DND-41 (cell line): ENCODE measurements at regions not wholly inside any gene's neighbourhood (a gene's known extent, or its start where the extent isn't known, plus 50 kb on each side); places are given as distances from the start of the nearest gene placed in this dataset.
"Not testable (repeated sequence)": the region's sequence is repeated elsewhere in the genome, so short reads cannot be mapped to it uniquely, and the experiment has no call there.

Experiments used
- EZH2 ChIP-seq: IDR thresholded peaks from 3 replicates; pipeline ENCODE4 v1.6.1; 2012; ENCODE audit warnings: borderline replicate concordance, low read depth, mild to moderate bottlenecking, moderate library complexity, low read length, inconsistent platforms; ENCODE audit not compliant: severe bottlenecking
- TF ChIP-seq, protein P1 (sequence below): IDR thresholded peaks from 2 replicates; pipeline ENCODE4 v1.5.1; 2012; ENCODE audit warnings: borderline replicate concordance, low read length, moderate library complexity, mild to moderate bottlenecking; ENCODE audit not compliant: poor library complexity, severe bottlenecking; ENCODE audit errors: extremely low read depth

DNA sequence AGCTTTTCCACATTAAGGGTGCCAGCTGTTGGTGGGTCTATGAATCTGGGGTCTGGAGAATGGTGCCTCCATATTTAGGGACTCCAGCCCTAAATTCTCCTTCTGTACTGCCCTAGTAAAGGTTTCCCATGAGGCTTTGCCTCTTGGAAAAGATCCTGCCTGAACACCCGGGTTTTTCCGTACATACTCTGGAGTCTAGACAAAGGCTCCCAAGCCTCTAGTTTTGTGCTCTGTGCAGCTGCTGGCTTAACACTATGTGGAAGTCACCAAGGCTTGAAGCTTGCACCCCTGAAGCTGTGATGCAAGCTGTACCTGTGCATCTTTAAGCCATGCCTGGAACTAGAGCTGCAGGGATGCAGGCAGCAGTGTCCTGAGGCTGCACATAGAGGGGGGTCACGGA, 230.5 kb downstream of the CWH43 start:
- TF ChIP-seq, protein P1, sequence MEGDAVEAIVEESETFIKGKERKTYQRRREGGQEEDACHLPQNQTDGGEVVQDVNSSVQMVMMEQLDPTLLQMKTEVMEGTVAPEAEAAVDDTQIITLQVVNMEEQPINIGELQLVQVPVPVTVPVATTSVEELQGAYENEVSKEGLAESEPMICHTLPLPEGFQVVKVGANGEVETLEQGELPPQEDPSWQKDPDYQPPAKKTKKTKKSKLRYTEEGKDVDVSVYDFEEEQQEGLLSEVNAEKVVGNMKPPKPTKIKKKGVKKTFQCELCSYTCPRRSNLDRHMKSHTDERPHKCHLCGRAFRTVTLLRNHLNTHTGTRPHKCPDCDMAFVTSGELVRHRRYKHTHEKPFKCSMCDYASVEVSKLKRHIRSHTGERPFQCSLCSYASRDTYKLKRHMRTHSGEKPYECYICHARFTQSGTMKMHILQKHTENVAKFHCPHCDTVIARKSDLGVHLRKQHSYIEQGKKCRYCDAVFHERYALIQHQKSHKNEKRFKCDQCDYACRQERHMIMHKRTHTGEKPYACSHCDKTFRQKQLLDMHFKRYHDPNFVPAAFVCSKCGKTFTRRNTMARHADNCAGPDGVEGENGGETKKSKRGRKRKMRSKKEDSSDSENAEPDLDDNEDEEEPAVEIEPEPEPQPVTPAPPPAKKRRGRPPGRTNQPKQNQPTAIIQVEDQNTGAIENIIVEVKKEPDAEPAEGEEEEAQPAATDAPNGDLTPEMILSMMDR, result not testable (repeated sequence)
- TF ChIP-seq EZH2, result not testable (repeated sequence)
